ENCODE measurements at regions not wholly inside any gene's neighbourhood (a gene's known extent, or its start where the extent isn't known, plus 50 kb on each side); places are given as distances from the start of the nearest gene placed in this dataset.

- no peak for DNase-seq
These were observed 472.2 kb downstream of the ARL4A start for GRCh38 chr7:13159467-13160184.

- no peak for DNase-seq
These were observed 473.7 kb downstream of the ARL4A start for GRCh38 chr7:13161125-13161524.

- no peak for DNase-seq
These were observed 478.4 kb downstream of the ARL4A start for GRCh38 chr7:13165854-13166253.

- DNase-seq: no peak
These were observed 479.4 kb downstream of the ARL4A start for GRCh38 chr7:13166801-13167200.

- no peak for DNase-seq
These were observed 481.9 kb downstream of the ARL4A start for GRCh38 chr7:13169356-13169755.

GRCh38 chr7:13174991-13175390, 487.6 kb downstream of the ARL4A start:
- DNase-seq: no peak

GRCh38 chr7:13179011-13179582, 491.7 kb downstream of the ARL4A start:
- DNase-seq: no peak

- DNase-seq: no peak
These were observed 492.5 kb downstream of the ARL4A start for GRCh38 chr7:13179775-13180523.

- no peak for DNase-seq
These were observed 493.8 kb downstream of the ARL4A start for GRCh38 chr7:13181216-13181615.

- DNase-seq: no peak
These were observed 497.7 kb downstream of the ARL4A start for GRCh38 chr7:13185139-13185538.

- DNase-seq: no peak
These were observed 500.9 kb downstream of the ARL4A start for GRCh38 chr7:13188236-13188805.

- DNase-seq: no peak
These were observed 501.5 kb downstream of the ARL4A start for GRCh38 chr7:13188922-13189321.

- no peak for DNase-seq
These were observed 502.2 kb downstream of the ARL4A start for GRCh38 chr7:13189668-13190067.

- DNase-seq: no peak
These were observed 510.1 kb downstream of the ARL4A start for GRCh38 chr7:13197501-13197900.

GRCh38 chr7:13198036-13198435, 510.6 kb downstream of the ARL4A start:
- DNase-seq: no peak

GRCh38 chr7:13198727-13199126, 511.3 kb downstream of the ARL4A start:
- DNase-seq: no peak

GRCh38 chr7:13201628-13202027, 514.2 kb downstream of the ARL4A start:
- no peak for DNase-seq

GRCh38 chr7:13217768-13218167, 530.3 kb downstream of the ARL4A start:
- DNase-seq: no peak

GRCh38 chr7:13225068-13225467, 537.6 kb downstream of the ARL4A start:
- DNase-seq: no peak

GRCh38 chr7:13226385-13226784, 539.0 kb downstream of the ARL4A start:
- no peak for DNase-seq

GRCh38 chr7:13231216-13231615, 543.8 kb downstream of the ARL4A start:
- DNase-seq: no peak

- no peak for DNase-seq
These were observed 548.0 kb downstream of the ARL4A start for GRCh38 chr7:13235436-13235835.

- no peak for DNase-seq
These were observed 548.6 kb downstream of the ARL4A start for GRCh38 chr7:13236026-13236425.

- DNase-seq: no peak
These were observed 552.9 kb downstream of the ARL4A start for GRCh38 chr7:13240349-13240748.

Measured in stimulated activated CD4-positive, alpha-beta T cell treated with anti-CD3 and anti-CD28 coated beads, Interleukin-15, amount 100 ng/mL, for 24 hours (primary cell).